GM18858 (cell line): ENCODE measurements at regions not wholly inside any gene's neighbourhood (a gene's known extent, or its start where the extent isn't known, plus 50 kb on each side); places are given as distances from the start of the nearest gene placed in this dataset.

ENCODE experiments used
- ATAC-seq: cut with Tn5 transposase; IDR thresholded peaks from one replicate; pipeline ENCODE4 v1.9.1; 2021; ENCODE audit not compliant: unreplicated experiment

- ATAC-seq, result no peak
Observed at GRCh38 chr7:35399840-35400239, 145.9 kb upstream of the TBX20 start.

- ATAC-seq, result no peak
Observed at GRCh38 chr7:35399216-35399615, 145.3 kb upstream of the TBX20 start.

- no peak for ATAC-seq
Observed at GRCh38 chr7:35398518-35398917, 144.6 kb upstream of the TBX20 start.

- ATAC-seq, result no peak
Observed at GRCh38 chr7:35390146-35390545, 136.2 kb upstream of the TBX20 start.

GRCh38 chr7:35389636-35390035 lies 135.7 kb upstream of the TBX20 start:
- no peak for ATAC-seq

GRCh38 chr7:35386816-35387706 lies 133.2 kb upstream of the TBX20 start:
- no peak for ATAC-seq

- no peak for ATAC-seq
Observed at GRCh38 chr7:35386082-35386815, 132.3 kb upstream of the TBX20 start.

GRCh38 chr7:35384761-35385700 lies 131.1 kb upstream of the TBX20 start:
- no peak for ATAC-seq

- ATAC-seq, result no peak
Observed at GRCh38 chr7:35380739-35381224, 126.9 kb upstream of the TBX20 start.

- ATAC-seq, result no peak
Observed at GRCh38 chr7:35379481-35379880, 125.6 kb upstream of the TBX20 start.

- no peak for ATAC-seq
Observed at GRCh38 chr7:35375516-35375915, 121.6 kb upstream of the TBX20 start.

GRCh38 chr7:35374858-35375257 lies 121.0 kb upstream of the TBX20 start:
- ATAC-seq, result no peak

GRCh38 chr7:35371221-35371620 lies 117.3 kb upstream of the TBX20 start:
- ATAC-seq, result no peak

GRCh38 chr7:35370687-35371086 lies 116.8 kb upstream of the TBX20 start:
- ATAC-seq, result no peak

GRCh38 chr7:35366167-35367155 lies 112.6 kb upstream of the TBX20 start:
- ATAC-seq, result no peak

- no peak for ATAC-seq
Observed at GRCh38 chr7:35365523-35365922, 111.6 kb upstream of the TBX20 start.

- ATAC-seq, result no peak
Observed at GRCh38 chr7:35362341-35362740, 108.4 kb upstream of the TBX20 start.

- no peak for ATAC-seq
Observed at GRCh38 chr7:35359423-35359822, 105.5 kb upstream of the TBX20 start.

GRCh38 chr7:35356495-35356894 lies 102.6 kb upstream of the TBX20 start:
- ATAC-seq, result no peak

- ATAC-seq, result no peak
Observed at GRCh38 chr7:35355911-35356310, 102.0 kb upstream of the TBX20 start.
